RWPE2 (cell line): ENCODE measurements at regions not wholly inside any gene's neighbourhood (a gene's known extent, or its start where the extent isn't known, plus 50 kb on each side); places are given as distances from the start of the nearest gene placed in this dataset.

Source experiments
- ATAC-seq: fragments of 200-7000 bp; cut with Tn5 transposase; 3 replicates; pipeline ENCODE4 v1.9.1; 2021; ENCODE audit warnings: low read depth
- DNase-seq: peaks from one replicate; pipeline ENCODE4 v3.0.0-alpha.2; 2020; ENCODE audit warnings: low spot score
- H3K27ac ChIP-seq: fragments of 450-650 bp; 2 replicates; pipeline ENCODE4 v1.5.1; 2017; ENCODE audit warnings: mild to moderate bottlenecking; ENCODE audit not compliant: poor library complexity, severe bottlenecking
- H3K27me3 ChIP-seq: fragments of 250-450 bp; sonication (Bioruptor Pico); 2 replicates; pipeline ENCODE4 v1.5.1; 2021; ENCODE audit warnings: mild to moderate bottlenecking, moderate library complexity; ENCODE audit not compliant: insufficient read depth, poor library complexity, severe bottlenecking
- H3K36me3 ChIP-seq: fragments of 250-450 bp; sonication (Bioruptor Pico); 2 replicates; pipeline ENCODE4 v1.5.1; 2020; ENCODE audit warnings: low read depth, mild to moderate bottlenecking, moderate library complexity
- H3K4me1 ChIP-seq: fragments of 250-450 bp; sonication (Bioruptor Pico); 2 replicates; pipeline ENCODE4 v1.5.1; 2021; ENCODE audit warnings: mild to moderate bottlenecking, moderate library complexity; ENCODE audit not compliant: insufficient read depth, poor library complexity, severe bottlenecking
- H3K4me3 ChIP-seq: fragments of 250-450 bp; sonication (Bioruptor Pico); 2 replicates; pipeline ENCODE4 v1.5.1; 2021; ENCODE audit warnings: mild to moderate bottlenecking, moderate library complexity; ENCODE audit not compliant: severe bottlenecking
- H3K9me3 ChIP-seq: fragments of 250-450 bp; sonication (Bioruptor Pico); 2 replicates; pipeline ENCODE4 v1.5.1; 2021; ENCODE audit warnings: mild to moderate bottlenecking, moderate library complexity; ENCODE audit not compliant: severe bottlenecking
- CTCF ChIP-seq: fragments of 450-650 bp; IDR thresholded peaks from one replicate; pipeline ENCODE4 v1.5.1; 2017; ENCODE audit warnings: mild to moderate bottlenecking, moderate library complexity; ENCODE audit not compliant: poor library complexity, severe bottlenecking

- H3K27me3 ChIP-seq, result no peaks in the 10 kb centered on the region
- no peaks in the 10 kb centered on the region for H3K9me3 ChIP-seq
- H3K4me1 ChIP-seq, result no peaks in the 10 kb centered on the region
- no peak for TF ChIP-seq CTCF
- H3K27ac ChIP-seq, result no peak overlapping the region
- H3K36me3 ChIP-seq, result no peaks in the 10 kb centered on the region
- H3K4me3 ChIP-seq, result no peak overlapping the region
- ATAC-seq (no peak), DNase-seq (no peak)
Measured at GRCh38 chr13:79794931-79795330, 314.0 kb downstream of the NDFIP2 start.

GRCh38 chr13:79792716-79793115 is 311.8 kb downstream of the NDFIP2 start:
- Histone ChIP-seq H3K4me3 (no peak overlapping the region), H3K27me3 (no peaks in the 10 kb centered on the region), H3K4me1 (no peaks in the 10 kb centered on the region), H3K9me3 (no peaks in the 10 kb centered on the region), H3K36me3 (no peaks in the 10 kb centered on the region), H3K27ac (no peak overlapping the region)
- no peak for TF ChIP-seq CTCF
- ATAC-seq (no peak), DNase-seq (no peak)

- no peak for DNase-seq
- no peak for TF ChIP-seq CTCF
Measured at GRCh38 chr13:79791471-79792042, 310.6 kb downstream of the NDFIP2 start.

GRCh38 chr13:79786176-79786575 is 305.2 kb downstream of the NDFIP2 start:
- Histone ChIP-seq H3K27ac (no peak overlapping the region), H3K27me3 (no peaks in the 10 kb centered on the region), H3K9me3 (no peaks in the 10 kb centered on the region), H3K4me3 (no peak overlapping the region), H3K4me1 (no peaks in the 10 kb centered on the region), H3K36me3 (no peaks in the 10 kb centered on the region)
- no peak for TF ChIP-seq CTCF
- no peak for ATAC-seq
- no peak for DNase-seq

More at GRCh38 chr13:79791471-79792042, 310.6 kb downstream of the NDFIP2 start:
- Histone ChIP-seq H3K9me3 (no peaks in the 10 kb centered on the region), H3K27me3 (no peaks in the 10 kb centered on the region), H3K36me3 (no peaks in the 10 kb centered on the region), H3K4me3 (no peak overlapping the region), H3K27ac (no peak overlapping the region), H3K4me1 (no peaks in the 10 kb centered on the region)
- no peak for ATAC-seq

- H3K9me3 ChIP-seq, result no peaks in the 10 kb centered on the region
- TF ChIP-seq CTCF, result no peak
Measured at GRCh38 chr13:79782541-79783205, 301.7 kb downstream of the NDFIP2 start.

More at GRCh38 chr13:79782541-79783205, 301.7 kb downstream of the NDFIP2 start:
- Histone ChIP-seq H3K4me3 (no peak overlapping the region), H3K36me3 (no peaks in the 10 kb centered on the region), H3K27me3 (no peaks in the 10 kb centered on the region), H3K4me1 (peaks cover 5% of the 10 kb centered on the region), H3K27ac (no peak overlapping the region)
- peak; percentile 42 for DNase-seq
- ATAC-seq, result peak; percentile 64
